ENCODE measurements at regions not wholly inside any gene's neighbourhood (a gene's known extent, or its start where the extent isn't known, plus 50 kb on each side); places are given as distances from the start of the nearest gene placed in this dataset.

DNA sequence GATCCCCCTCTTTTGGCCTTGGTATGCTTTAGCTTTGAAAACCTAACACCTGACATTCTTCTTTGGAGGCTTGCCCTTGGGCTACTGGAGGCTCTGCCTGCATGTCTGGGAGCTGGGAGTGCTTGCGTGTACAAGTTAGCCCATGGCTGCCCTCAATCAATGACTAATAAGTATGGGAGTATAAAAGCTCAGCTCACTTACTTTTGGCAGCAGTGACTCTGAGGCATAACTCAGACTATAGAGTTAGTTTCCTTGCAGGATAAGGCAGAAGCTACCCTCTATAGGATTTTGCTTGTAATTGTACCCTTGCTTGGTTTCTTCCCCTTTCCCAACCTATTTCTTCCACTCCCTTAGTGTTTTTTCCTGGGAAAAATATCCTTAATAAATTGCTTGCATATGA is 247.9 kb downstream of the PPP1R2C start:
- DNase-seq (ENCODE audit: low read depth in 2 of 3, low spot score in 2 of 3) = no peak

DNA sequence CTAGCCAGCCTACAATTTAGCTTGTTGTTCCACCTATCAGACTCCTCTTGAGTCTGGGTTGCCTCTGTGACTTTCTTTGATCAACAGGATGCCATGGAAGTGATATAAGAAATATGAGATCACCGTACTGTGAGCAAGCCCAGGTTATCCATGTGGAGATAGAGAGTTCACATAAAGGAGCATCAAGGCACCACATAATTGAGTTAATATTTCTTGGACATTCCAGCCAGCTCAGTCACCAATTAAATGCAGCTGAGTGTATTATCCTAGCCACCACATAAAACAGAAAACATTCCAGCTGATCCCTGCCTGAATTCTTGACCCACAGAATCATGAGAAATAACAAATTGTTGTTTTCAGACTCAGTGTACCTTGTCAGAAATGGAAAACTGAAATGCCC is 253.6 kb downstream of the PPP1R2C start:
- no peak for DNase-seq (ENCODE audit: low read depth in 2 of 3, low spot score in 2 of 3)

DNA sequence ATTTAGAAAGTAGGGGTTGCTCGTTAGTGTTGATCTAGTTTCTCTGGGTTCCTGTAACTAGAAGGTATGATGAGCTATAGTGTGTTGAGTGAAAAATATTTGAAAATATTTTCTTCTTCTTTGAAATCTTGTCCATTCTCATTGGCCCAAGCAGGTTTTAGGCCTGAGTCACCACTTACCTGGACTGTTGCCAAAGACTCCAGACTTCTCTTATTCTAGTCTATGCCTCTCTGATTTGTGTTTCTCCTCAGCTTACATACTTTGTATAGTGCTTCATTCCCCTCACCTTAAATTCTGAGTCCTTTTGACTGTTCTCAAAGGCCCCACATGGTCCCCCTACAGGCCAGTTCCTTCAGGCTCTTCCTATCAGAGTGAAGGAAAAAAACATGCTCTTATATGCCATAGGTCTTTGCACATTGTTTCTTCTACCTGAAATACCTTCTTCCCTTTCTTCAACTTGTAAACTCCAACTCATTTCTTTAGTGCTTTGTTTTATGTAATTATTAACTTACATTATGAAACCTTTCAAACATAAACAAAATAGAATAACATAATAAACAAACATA is 258.2 kb downstream of the PPP1R2C start:
- DNase-seq (ENCODE audit: low read depth in 2 of 3, low spot score in 2 of 3) = peak in 1 of 3 donors; percentile 27

DNA sequence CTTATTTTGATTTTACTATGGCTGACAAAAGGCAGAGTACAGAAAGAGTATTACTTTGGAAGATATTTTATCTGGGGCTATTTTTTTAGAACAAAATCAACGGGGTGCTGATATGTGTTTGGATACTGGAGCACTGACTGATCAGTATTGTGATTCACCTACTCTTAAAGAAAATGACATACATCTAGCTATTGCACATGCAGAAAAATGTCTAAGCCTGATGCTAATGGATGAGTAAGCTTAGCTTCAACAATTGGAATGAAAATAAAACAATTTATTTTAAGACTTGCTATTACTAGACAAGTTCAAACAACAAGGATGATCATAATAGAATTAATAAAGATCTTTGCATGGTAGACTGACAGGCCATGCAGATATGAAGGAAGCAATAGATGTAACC is 262.0 kb downstream of the PPP1R2C start:
- DNase-seq (ENCODE audit: low read depth in 2 of 3, low spot score in 2 of 3) = no peak

DNA sequence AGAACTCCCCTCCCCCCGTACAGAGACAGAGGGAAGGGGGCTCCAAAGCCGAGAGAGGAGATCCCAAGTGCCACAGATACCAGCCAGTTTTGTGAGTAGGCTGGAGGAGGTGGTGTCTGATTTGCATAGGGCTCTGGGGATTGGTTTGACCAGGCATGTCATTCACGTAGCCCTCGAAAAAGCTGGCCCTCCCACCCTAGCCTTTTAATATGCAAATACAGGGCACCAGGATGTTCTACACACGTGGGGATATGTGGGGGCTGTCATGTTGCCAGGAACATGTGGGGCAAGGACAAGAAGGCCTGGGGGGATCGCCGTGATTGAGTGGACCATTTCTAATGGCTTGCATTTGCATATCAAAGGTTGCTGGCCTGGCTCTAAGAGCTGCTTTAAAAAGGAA is 272.9 kb downstream of the PPP1R2C start:
- no peak for DNase-seq (ENCODE audit: low read depth in 2 of 3, low spot score in 2 of 3)

DNA sequence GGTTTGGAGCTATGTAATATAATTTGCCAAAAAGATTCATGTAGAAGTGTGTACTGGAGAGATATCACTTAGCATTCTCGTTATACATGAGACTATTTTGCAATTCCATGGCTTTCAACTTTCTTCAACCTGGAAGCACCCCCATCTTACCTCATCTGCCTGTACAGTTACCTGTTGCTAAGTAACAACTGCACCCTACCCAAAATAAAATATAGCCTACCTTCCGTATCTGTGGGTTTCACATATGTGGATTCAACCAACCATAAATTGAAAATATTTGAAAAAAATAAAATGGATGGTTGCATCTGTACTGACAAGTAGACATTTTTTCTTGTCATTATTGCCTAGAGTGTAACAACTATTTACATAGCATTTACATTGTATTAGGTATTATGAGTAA is 278.3 kb downstream of the PPP1R2C start:
- DNase-seq (ENCODE audit: low read depth in 2 of 3, low spot score in 2 of 3) = no peak

DNA sequence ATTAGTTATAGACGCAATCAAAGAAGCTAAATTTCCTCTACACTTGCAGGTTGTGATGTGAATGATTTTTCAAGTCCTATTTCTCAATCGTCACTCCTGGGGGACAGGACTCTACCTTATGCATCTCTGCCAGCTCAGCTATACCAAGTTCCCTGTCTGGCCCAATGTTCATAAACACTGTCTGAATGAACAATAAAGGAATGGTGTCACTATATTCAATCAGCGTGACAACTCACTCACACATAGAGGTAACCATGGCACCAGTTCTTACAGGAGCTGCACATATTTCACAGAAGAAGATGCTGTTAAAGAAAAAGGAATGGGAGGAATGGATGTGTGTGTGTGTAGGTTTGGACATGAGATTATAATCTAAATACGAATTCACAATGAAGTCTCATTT is 280.6 kb downstream of the PPP1R2C start:
- no peak for DNase-seq (ENCODE audit: low read depth in 2 of 3, low spot score in 2 of 3)

DNA sequence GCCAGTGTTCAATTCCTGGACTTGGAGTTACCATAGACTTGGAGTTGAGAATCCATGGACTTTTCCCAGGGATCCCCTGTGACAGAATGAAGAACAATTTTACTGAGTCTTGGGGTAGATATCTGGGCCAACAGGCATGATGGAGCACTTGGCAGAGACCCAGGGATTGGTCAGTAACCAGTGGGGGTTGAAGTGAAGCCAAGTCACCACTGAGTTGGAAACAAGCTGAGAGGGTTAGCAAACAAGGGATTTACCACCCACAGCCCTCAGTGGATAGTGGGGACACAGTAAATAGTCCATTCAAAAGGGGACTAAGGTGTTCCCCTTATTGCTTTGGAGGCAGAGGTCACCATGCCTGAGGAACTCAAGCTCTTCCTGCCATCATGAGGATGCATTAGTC is 281.7 kb downstream of the PPP1R2C start:
- no peak for DNase-seq (ENCODE audit: low read depth in 2 of 3, low spot score in 2 of 3)

DNA sequence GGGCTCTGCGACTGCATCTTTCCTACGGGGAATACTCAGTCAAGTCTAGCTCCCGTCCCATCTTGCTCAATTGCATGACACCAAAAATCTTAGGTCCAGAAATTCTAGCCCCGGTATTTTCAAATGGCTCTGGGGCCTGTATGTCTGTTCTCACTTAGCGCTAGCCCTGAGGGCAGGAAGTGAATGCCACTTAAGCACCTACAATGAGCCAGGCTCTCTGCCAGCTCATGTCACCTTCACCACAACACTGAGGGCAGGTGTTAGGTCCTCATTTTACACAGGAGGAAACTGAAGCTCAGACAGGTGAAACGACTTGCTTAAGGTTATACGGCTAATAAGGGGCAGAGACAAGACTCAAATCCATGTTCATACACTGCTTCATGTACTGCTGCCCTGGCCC is 282.8 kb downstream of the PPP1R2C start:
- DNase-seq (ENCODE audit: low read depth in 2 of 3, low spot score in 2 of 3) = no peak

DNA sequence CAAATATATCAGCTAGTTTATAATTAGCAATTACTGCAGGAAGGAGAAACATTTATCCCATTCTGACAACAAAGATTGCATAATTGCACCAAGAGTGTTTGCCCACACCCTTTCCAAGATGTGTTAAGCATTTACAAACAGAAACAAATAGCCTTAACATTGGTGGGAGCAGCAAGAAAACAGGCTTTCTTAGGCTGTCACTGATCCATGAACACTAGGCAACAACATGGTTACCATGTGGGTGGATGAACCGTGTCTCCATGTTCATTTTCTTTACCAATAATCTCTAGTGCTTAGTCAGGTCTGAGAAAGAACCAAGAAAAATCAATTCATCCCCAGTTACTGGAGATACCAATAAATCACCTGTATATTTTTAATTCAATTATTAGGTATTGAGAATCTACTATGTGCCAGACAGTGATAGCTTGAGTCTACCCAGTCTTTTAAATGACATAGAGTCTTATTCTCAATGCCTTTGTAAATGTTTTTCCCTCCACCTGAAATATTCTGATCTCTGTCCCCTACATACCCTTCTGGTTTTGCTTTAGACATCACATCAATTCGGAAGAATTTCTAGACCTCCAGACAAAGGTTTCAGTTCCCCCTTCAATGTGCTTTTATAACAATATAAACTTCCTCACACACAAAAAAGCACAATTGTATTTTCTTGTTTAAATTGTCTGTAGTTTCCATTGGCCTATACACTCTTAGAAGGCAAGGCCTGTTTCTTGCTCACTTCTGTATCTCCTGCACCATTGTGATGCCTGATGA is 286.6 kb downstream of the PPP1R2C start:
- no peak for DNase-seq (ENCODE audit: low read depth in 2 of 3, low spot score in 2 of 3)

DNA sequence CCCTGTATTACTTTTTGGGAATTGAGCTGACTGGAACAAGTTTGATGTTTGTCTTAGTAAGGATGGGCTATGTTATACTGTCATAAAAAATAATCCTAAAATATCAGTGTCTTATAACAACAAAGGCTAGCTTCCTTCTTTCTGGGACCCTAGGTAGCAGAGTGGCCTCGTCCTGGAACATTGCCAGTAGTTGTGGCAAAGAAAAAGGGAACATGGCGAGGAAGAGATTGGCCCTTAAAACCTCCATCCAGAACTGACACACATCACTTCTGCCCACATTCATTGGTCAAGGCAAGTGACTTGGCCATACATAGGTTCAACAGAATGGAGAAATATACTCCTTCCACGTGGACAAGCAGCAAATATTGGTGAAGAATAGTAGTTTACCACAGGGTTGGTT is 287.9 kb downstream of the PPP1R2C start:
- peak in 1 of 3 donors; percentile 17 for DNase-seq (ENCODE audit: low read depth in 2 of 3, low spot score in 2 of 3)

DNA sequence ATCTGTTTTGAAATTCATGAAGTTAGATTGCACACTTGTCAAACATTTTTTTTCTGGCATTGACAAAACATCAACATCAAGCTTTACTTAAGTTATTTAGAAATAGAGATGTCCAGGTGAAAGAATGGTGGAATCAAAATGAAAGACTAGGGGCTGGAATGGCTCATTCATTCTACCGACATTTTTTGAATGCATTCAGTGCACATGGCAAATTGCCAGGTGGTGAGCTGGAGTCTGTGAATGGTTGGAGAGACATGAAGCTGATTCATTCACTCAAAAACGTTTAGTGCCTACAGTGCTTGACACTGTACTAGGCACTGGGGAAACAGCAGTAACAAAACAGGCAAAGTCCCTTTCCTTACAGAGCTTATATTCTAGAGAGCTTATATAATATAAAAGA is 292.4 kb downstream of the PPP1R2C start:
- DNase-seq (ENCODE audit: low read depth in 2 of 3, low spot score in 2 of 3) = no peak

DNA sequence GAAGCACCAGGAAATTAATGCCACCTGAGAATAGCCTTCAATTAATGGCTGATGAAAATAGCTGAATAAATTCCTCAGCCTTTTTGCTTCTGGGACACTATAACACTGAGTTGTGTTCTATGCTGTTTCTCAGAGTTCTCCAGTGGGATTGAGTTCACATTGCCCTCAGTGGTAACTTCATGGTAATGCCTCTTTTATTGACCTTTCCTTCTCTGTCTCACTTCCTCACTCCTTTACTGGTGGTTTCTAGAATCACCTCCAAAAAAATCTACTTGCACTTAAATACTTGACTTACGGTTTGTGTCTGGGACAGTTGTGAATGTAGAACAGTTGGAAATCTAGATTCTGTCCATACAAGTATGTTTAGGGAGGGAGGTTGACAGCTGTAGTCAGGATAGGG is 293.7 kb downstream of the PPP1R2C start:
- DNase-seq (ENCODE audit: low read depth in 2 of 3, low spot score in 2 of 3) = no peak

DNA sequence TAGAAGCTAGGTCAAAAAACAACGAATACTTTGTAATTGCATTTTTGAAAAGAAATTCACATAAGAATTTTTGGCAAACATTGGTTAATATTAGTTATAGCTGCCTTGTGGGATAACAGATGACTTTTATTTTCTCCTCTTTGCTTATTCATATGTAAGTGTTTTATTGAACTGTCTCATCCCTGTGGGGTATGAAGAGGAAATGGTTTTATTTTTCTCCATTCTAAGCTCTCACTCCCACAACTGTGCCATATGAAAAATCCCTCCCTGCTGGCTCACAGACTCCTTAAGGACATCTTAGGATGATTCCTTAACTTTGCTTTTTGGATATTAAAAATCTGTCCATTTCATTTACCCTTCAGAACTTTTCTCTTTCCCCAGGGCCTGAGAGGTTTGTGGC is 300.6 kb downstream of the PPP1R2C start:
- no peak for DNase-seq (ENCODE audit: low read depth in 2 of 3, low spot score in 2 of 3)

DNA sequence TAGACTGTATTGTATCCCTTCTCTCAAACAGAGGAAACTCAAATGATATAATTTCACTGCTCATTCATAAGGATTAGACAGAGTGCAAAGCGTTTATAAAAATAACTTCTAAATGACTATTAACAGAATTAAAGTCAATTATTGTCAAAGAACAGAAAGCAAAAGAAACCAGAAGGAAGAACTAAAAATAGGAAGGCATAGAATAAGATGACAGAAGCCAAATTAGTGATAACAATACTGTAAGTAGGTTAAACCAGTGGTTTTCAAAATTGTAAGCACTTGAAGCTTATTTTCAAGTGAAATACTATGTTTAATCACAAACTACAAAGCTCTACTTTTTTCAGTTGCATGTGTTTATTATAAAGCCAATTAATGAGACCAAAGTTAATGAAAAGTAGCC is 305.2 kb downstream of the PPP1R2C start:
- DNase-seq (ENCODE audit: low read depth in 2 of 3, low spot score in 2 of 3) = no peak

DNA sequence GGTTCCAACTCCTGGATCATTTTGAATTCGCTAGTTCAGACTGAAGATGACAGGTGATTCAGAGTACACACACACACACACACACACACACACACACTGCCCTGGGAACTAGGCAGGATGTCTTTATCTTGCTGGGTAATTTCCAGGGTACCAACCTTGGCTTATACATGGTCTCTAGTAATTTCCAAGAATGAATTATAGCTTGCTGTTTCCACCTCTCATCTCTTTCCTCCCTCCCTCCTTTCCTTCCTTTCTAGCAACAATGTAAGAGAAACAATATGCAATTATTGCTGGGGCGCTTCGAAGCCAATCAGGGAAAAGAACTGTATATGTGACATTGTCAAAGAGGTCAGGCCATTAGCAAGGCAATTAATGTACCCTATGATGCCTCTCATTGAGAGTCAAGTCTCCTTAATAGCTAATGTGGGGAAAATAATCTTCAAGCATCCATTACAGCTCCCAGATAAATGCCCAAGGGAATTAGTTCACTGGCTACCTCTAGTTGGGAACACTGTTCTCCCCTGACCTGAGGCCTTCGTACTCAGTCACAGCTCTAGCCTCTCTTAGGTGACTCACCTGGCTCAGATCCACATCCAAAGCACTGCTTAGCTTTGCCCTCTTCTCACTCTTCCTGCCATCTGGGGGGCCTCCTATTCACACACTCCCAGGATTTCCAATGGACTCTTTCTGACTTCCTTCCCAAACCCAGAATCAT is 311.5 kb downstream of the PPP1R2C start:
- DNase-seq (ENCODE audit: low read depth in 2 of 3, low spot score in 2 of 3) = no peak

DNA sequence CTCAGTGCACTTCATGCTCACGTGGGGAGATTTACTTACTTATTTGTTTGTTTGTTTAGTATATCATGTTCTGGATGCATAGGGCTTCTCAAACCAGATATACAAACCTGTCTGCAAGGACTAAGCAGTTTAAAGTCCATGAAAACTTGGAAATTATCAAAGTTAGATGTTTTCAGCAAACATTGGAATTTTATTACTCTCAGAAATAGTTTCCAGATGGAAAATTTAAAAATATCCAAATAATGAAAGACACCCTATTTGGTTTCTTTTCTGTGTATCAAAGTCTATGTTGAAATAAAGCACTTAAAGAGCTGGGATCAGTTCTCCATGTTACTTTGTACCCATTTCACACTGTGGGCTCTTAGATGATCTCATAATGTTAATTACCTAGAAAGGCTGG is 312.1 kb downstream of the PPP1R2C start:
- no peak for DNase-seq (ENCODE audit: low read depth in 2 of 3, low spot score in 2 of 3)

DNA sequence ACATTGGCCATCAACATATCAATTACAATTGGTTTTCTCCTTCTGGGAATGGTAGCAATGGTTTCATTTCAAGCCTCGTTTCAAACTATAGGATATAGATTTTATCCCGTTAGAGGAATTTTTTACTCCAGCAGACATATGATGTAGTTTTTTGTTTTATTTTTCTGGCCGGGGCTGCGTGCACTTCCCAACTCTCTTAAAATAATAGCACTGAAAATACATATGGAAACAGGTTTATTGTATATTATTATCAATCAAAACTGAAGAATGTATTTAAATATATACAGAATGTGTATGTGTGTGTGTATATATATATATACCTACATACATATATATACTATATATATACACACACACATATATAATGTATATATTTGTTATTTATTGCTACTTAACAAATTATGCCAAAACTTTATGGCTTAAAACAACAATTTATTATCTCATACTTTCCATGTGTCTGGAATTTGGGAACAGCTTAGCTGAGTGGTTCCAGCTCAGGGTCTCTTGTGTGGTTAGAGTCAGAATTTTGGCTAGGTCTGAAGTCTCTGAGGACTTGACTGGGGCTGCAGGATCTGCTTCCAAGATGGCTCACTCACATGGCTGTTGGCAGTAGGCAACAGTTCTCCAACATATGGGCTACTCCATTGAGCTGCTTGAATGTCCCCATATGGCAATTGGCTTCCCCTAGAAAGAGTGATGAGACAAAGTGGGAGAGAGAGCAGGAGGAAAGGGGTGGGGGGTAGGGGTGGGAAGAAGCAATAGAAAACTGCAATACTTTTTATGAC is 314.1 kb downstream of the PPP1R2C start:
- DNase-seq (ENCODE audit: low read depth in 2 of 3, low spot score in 2 of 3) = no peak

DNA sequence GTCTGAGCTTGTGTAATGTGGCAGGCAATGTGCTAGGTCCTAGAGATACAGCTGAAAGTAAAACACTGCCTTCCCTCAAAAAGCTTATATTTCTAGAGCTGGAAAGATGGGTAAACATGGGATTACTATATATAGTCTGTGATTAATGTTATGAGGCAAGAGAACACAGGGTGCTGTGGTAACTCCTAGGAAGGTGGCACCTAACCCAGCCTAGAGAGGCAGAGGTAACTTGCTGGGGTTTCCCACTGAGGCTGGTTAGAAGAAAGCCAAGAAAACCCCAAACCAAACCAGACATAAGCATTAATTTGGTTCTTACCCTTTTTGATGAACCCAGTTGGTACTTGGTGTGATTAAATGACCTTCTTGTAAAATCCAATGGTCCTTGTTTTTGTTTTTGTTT is 315.0 kb downstream of the PPP1R2C start:
- DNase-seq (ENCODE audit: low read depth in 2 of 3, low spot score in 2 of 3) = no peak

DNA sequence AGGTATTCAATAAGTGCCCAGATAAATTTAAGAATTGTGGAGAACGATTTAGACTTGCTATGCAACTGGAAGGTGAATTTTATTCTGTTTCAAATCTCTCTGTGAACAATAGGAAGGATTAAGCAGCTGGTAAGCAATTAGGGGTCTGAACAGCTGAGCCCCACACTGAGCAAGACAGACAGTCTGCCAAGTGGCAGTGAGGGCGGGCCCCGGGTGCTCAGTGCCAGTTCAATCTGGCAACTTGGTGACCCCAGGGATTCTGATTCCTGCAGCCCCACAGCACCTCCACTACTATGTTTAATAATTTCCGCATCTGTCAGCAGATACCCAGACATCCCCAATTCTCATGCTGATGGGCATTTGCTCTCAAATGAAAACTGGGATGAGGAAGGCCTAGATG is 317.3 kb downstream of the PPP1R2C start:
- DNase-seq (ENCODE audit: low read depth in 2 of 3, low spot score in 2 of 3) = no peak

DNA sequence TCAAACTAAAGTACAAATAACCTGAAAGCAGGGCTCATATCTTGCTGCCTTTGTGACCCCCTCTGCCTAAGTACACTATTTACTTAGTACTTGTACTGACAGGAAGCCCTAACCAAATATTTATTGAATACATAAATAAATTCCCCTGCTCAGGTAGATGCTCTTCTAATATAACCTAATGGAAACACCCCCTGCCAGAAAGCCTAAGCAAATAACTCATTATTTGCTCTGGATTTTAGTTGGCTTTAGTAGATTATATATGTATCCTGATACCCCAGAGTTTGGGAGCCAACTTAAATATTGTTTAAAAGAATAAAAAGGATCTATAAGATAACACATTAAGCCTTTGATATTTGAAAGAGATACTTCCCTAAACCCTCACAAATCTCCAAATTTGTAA is 318.2 kb downstream of the PPP1R2C start:
- DNase-seq (ENCODE audit: low read depth in 2 of 3, low spot score in 2 of 3) = no peak
